OCI-LY3 (cell line): ENCODE measurements at regions not wholly inside any gene's neighbourhood (a gene's known extent, or its start where the extent isn't known, plus 50 kb on each side); places are given as distances from the start of the nearest gene placed in this dataset.

ENCODE experiments used
- CTCF ChIP-seq: fragments of 200-600, 300-600 bp; sonication (generic); IDR thresholded peaks from 2 replicates; pipeline ENCODE4 v1.5.1; 2014; ENCODE audit warnings: antibody characterized with exemption, low read length, low read depth
- EZH2phosphoT487 ChIP-seq: fragments of 200-600 bp; shearing (Covaris generic); IDR thresholded peaks from 2 replicates; pipeline ENCODE4 v1.6.1; 2018; ENCODE audit warnings: antibody characterized with exemption, mixed run types, low read depth

- no peak for TF ChIP-seq CTCF
- TF ChIP-seq EZH2phosphoT487: no peak
These were observed 293.8 kb downstream of the GRIN2B start for GRCh38 chr12:13687633-13688032.
